WTC11 (cell line): ENCODE measurements at regions not wholly inside any gene's neighbourhood (a gene's known extent, or its start where the extent isn't known, plus 50 kb on each side); places are given as distances from the start of the nearest gene placed in this dataset.

Experiments
- ATAC-seq: fragments of 200-7000 bp; cut with Tn5 transposase; 2 replicates; pipeline ENCODE4 v1.10.0; 2021; ENCODE audit warnings: mild to moderate bottlenecking, moderate library complexity
- CTCF ChIA-PET: fragments of 300-600 bp; sonication (Branson Sonifier 250); formaldehyde crosslinking; loops from one replicate; lab custom pipeline; 2021; ENCODE audit warnings: antibody characterized with exemption; lab: Charles Lee
- POLR2A ChIA-PET: fragments of 350-600 bp; sonication (Branson Sonifier 250); formaldehyde crosslinking; loops from one replicate; lab custom pipeline; 2021; ENCODE audit warnings: antibody characterized with exemption; lab: Charles Lee
- DNase-seq: peaks from one replicate; pipeline ENCODE4 v3.0.0; 2021; ENCODE audit warnings: low spot score
- H3K27ac Mint-ChIP-seq: 2 replicates; pipeline ENCODE4 v1.8.0; 2021; ENCODE audit warnings: mixed read lengths
- H3K27me3 Mint-ChIP-seq: 2 replicates; pipeline ENCODE4 v1.8.0; 2021; ENCODE audit warnings: low read depth, mild to moderate bottlenecking, moderate library complexity, mixed read lengths
- H3K36me3 Mint-ChIP-seq: 2 replicates; pipeline ENCODE4 v1.8.0; 2021; ENCODE audit warnings: mixed read lengths
- H3K4me1 Mint-ChIP-seq: 2 replicates; pipeline ENCODE4 v1.8.0; 2022; ENCODE audit warnings: mixed read lengths
- H3K4me3 Mint-ChIP-seq: 2 replicates; pipeline ENCODE4 v1.8.0; 2021; ENCODE audit warnings: mild to moderate bottlenecking, moderate library complexity, mixed read lengths
- H3K9me3 Mint-ChIP-seq: 2 replicates; pipeline ENCODE4 v1.8.0; 2021; ENCODE audit warnings: mixed read lengths
- ATF1 ChIP-seq: sonication (generic); formaldehyde crosslinking; IDR thresholded peaks from 2 replicates; pipeline ENCODE4 v1.8.1; 2023; ENCODE audit warnings: mild to moderate bottlenecking, moderate library complexity, missing genetic modification reagents
- ATF6 ChIP-seq: sonication (generic); formaldehyde crosslinking; IDR thresholded peaks from 2 replicates; pipeline ENCODE4 v1.8.1; 2023; ENCODE audit warnings: mild to moderate bottlenecking, missing genetic modification reagents
- E2F1 ChIP-seq: sonication (generic); formaldehyde crosslinking; IDR thresholded peaks from 2 replicates; pipeline ENCODE4 v1.8.0; 2022; ENCODE audit warnings: mild to moderate bottlenecking, missing genetic modification reagents
- EMX1 ChIP-seq: fragments of 250-450 bp; sonication (Bioruptor Pico); IDR thresholded peaks from 2 replicates; pipeline ENCODE4 v1.8.0; 2021; ENCODE audit warnings: mild to moderate bottlenecking
- FOXJ3 ChIP-seq: sonication (generic); formaldehyde crosslinking; IDR thresholded peaks from 2 replicates; pipeline ENCODE4 v1.9.0; 2021; ENCODE audit warnings: missing genetic modification reagents, mild to moderate bottlenecking, borderline replicate concordance
- FOXK1 ChIP-seq: sonication (generic); formaldehyde crosslinking; IDR thresholded peaks from 2 replicates; pipeline ENCODE4 v1.8.0; 2022; ENCODE audit warnings: mild to moderate bottlenecking, moderate library complexity, missing genetic modification reagents
- NFYB ChIP-seq: sonication (generic); formaldehyde crosslinking; conservative IDR thresholded peaks from 2 replicates; pipeline ENCODE4 v1.8.0; 2022; ENCODE audit warnings: low read depth, missing genetic modification reagents
- NR2C2 ChIP-seq: sonication (generic); formaldehyde crosslinking; IDR thresholded peaks from 2 replicates; pipeline ENCODE4 v1.8.0; 2022; ENCODE audit warnings: mild to moderate bottlenecking, missing genetic modification reagents
- NR3C1 ChIP-seq: sonication (generic); formaldehyde crosslinking; conservative IDR thresholded peaks from 2 replicates; pipeline ENCODE4 v1.8.1; 2023; ENCODE audit warnings: low read depth, mild to moderate bottlenecking, missing genetic modification reagents
- OVOL2 ChIP-seq: fragments of 250-450 bp; sonication (Bioruptor Pico); IDR thresholded peaks from 2 replicates; pipeline ENCODE4 v1.9.0; 2021; ENCODE audit warnings: mild to moderate bottlenecking, borderline replicate concordance
- ZNF423 ChIP-seq: fragments of 250-450 bp; sonication (Bioruptor Pico); IDR thresholded peaks from 2 replicates; pipeline ENCODE4 v2.1.2; 2022; ENCODE audit warnings: mild to moderate bottlenecking, moderate library complexity
- ZNF532 ChIP-seq: fragments of 250-450 bp; sonication (Bioruptor Pico); IDR thresholded peaks from 2 replicates; pipeline ENCODE4 v1.9.0; 2021; ENCODE audit warnings: mild to moderate bottlenecking, borderline replicate concordance
- TF ChIP-seq, protein P1 (sequence below): fragments of 250-450 bp; sonication (Bioruptor Pico); IDR thresholded peaks from 2 replicates; pipeline ENCODE4 v2.1.2; 2022; ENCODE audit warnings: mild to moderate bottlenecking, moderate library complexity
- TF ChIP-seq, protein P2 (sequence below): fragments of 250-450 bp; sonication (Bioruptor Pico); IDR thresholded peaks from 2 replicates; pipeline ENCODE4 v1.9.0; 2021; ENCODE audit warnings: mild to moderate bottlenecking
- TF ChIP-seq, protein P3 (sequence below): sonication (generic); formaldehyde crosslinking; IDR thresholded peaks from 2 replicates; pipeline ENCODE4 v1.8.0; 2023; ENCODE audit warnings: missing genetic modification reagents
- TF ChIP-seq, protein P4 (sequence below): sonication (generic); formaldehyde crosslinking; IDR thresholded peaks from 2 replicates; pipeline ENCODE4 v1.8.0; 2023; ENCODE audit warnings: mild to moderate bottlenecking, missing genetic modification reagents
- TF ChIP-seq, protein P5 (sequence below): fragments of 200-600 bp; IDR thresholded peaks from 2 replicates; pipeline ENCODE4 v1.8.0; 2022; ENCODE audit warnings: antibody characterized with exemption
- TF ChIP-seq, protein P6 (sequence below): fragments of 250-450 bp; sonication (Bioruptor Pico); IDR thresholded peaks from 2 replicates; pipeline ENCODE4 v1.9.0; 2021; ENCODE audit warnings: mild to moderate bottlenecking

DNA sequence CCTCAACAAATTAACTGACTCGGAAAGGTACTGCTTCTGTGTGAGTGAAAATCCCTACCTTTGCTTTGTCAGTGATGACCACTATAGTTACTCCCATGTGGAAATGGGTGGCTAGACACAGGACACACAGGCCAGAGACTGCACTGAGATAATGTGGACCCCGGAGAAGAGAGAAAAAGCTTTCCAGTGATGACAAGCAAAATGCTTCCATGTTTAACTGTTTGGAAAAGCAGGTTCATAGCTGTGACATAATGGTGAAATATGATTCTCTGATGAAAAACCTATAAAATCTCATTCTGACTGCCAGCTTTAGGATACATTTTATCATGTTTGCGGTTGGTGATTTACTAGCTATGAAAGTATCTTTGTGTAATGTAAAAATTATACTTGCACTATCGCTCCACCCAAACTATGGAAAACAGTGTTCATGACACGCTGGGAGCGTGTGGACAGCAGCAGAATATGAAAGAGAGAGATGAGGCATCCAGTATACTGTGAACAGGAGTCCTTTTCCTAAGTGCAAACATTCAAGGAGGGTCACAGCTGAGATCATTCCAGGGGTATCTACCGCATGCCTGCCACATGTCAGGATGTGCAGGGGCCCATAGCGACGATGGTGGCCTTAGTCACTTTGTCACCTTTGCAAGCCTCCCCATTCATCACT is 782.7 kb upstream of the SOX11 start:
- DNase-seq (no peak), ATAC-seq (no peak)
- POLR2A ChIA-PET: no interaction called here
- Mint-ChIP-seq H3K27me3 (peaks cover 4% of the 10 kb centered on the region), H3K36me3 (peaks cover 72% of the 10 kb centered on the region), H3K27ac (no peak overlapping the region), H3K4me3 (no peak overlapping the region), H3K4me1 (no peaks in the 10 kb centered on the region), H3K9me3 (peaks cover 88% of the 10 kb centered on the region)
- TF ChIP-seq, protein P1, sequence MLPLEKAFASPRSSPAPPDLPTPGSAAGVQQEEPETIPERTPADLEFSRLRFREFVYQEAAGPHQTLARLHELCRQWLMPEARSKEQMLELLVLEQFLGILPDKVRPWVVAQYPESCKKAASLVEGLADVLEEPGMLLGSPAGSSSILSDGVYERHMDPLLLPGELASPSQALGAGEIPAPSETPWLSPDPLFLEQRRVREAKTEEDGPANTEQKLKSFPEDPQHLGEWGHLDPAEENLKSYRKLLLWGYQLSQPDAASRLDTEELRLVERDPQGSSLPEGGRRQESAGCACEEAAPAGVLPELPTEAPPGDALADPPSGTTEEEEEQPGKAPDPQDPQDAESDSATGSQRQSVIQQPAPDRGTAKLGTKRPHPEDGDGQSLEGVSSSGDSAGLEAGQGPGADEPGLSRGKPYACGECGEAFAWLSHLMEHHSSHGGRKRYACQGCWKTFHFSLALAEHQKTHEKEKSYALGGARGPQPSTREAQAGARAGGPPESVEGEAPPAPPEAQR (CRISPR knock-in tag): no peak
- TF ChIP-seq, protein P2, sequence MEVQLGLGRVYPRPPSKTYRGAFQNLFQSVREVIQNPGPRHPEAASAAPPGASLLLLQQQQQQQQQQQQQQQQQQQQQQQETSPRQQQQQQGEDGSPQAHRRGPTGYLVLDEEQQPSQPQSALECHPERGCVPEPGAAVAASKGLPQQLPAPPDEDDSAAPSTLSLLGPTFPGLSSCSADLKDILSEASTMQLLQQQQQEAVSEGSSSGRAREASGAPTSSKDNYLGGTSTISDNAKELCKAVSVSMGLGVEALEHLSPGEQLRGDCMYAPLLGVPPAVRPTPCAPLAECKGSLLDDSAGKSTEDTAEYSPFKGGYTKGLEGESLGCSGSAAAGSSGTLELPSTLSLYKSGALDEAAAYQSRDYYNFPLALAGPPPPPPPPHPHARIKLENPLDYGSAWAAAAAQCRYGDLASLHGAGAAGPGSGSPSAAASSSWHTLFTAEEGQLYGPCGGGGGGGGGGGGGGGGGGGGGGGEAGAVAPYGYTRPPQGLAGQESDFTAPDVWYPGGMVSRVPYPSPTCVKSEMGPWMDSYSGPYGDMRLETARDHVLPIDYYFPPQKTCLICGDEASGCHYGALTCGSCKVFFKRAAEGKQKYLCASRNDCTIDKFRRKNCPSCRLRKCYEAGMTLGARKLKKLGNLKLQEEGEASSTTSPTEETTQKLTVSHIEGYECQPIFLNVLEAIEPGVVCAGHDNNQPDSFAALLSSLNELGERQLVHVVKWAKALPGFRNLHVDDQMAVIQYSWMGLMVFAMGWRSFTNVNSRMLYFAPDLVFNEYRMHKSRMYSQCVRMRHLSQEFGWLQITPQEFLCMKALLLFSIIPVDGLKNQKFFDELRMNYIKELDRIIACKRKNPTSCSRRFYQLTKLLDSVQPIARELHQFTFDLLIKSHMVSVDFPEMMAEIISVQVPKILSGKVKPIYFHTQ (CRISPR knock-in tag): no peak
- TF ChIP-seq, protein P3, sequence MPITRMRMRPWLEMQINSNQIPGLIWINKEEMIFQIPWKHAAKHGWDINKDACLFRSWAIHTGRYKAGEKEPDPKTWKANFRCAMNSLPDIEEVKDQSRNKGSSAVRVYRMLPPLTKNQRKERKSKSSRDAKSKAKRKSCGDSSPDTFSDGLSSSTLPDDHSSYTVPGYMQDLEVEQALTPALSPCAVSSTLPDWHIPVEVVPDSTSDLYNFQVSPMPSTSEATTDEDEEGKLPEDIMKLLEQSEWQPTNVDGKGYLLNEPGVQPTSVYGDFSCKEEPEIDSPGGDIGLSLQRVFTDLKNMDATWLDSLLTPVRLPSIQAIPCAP (CRISPR knock-in tag): no peak
- TF ChIP-seq FOXJ3 (CRISPR knock-in tag) (no peak), ATF6 (CRISPR knock-in tag) (no peak), FOXK1 (CRISPR knock-in tag) (no peak), EMX1 (CRISPR knock-in tag) (no peak), ZNF532 (CRISPR knock-in tag) (no peak), ATF1 (CRISPR knock-in tag) (no peak), OVOL2 (CRISPR knock-in tag) (no peak), NR2C2 (CRISPR knock-in tag) (no peak), E2F1 (no peak), ZNF423 (CRISPR knock-in tag) (no peak), NR3C1 (CRISPR knock-in tag) (no peak), NFYB (CRISPR knock-in tag) (no peak)
- TF ChIP-seq, protein P4, sequence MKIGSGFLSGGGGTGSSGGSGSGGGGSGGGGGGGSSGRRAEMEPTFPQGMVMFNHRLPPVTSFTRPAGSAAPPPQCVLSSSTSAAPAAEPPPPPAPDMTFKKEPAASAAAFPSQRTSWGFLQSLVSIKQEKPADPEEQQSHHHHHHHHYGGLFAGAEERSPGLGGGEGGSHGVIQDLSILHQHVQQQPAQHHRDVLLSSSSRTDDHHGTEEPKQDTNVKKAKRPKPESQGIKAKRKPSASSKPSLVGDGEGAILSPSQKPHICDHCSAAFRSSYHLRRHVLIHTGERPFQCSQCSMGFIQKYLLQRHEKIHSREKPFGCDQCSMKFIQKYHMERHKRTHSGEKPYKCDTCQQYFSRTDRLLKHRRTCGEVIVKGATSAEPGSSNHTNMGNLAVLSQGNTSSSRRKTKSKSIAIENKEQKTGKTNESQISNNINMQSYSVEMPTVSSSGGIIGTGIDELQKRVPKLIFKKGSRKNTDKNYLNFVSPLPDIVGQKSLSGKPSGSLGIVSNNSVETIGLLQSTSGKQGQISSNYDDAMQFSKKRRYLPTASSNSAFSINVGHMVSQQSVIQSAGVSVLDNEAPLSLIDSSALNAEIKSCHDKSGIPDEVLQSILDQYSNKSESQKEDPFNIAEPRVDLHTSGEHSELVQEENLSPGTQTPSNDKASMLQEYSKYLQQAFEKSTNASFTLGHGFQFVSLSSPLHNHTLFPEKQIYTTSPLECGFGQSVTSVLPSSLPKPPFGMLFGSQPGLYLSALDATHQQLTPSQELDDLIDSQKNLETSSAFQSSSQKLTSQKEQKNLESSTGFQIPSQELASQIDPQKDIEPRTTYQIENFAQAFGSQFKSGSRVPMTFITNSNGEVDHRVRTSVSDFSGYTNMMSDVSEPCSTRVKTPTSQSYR (CRISPR knock-in tag): no peak
- TF ChIP-seq, protein P5, sequence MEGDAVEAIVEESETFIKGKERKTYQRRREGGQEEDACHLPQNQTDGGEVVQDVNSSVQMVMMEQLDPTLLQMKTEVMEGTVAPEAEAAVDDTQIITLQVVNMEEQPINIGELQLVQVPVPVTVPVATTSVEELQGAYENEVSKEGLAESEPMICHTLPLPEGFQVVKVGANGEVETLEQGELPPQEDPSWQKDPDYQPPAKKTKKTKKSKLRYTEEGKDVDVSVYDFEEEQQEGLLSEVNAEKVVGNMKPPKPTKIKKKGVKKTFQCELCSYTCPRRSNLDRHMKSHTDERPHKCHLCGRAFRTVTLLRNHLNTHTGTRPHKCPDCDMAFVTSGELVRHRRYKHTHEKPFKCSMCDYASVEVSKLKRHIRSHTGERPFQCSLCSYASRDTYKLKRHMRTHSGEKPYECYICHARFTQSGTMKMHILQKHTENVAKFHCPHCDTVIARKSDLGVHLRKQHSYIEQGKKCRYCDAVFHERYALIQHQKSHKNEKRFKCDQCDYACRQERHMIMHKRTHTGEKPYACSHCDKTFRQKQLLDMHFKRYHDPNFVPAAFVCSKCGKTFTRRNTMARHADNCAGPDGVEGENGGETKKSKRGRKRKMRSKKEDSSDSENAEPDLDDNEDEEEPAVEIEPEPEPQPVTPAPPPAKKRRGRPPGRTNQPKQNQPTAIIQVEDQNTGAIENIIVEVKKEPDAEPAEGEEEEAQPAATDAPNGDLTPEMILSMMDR: no peak
- TF ChIP-seq, protein P6, sequence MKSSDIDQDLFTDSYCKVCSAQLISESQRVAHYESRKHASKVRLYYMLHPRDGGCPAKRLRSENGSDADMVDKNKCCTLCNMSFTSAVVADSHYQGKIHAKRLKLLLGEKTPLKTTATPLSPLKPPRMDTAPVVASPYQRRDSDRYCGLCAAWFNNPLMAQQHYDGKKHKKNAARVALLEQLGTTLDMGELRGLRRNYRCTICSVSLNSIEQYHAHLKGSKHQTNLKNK (CRISPR knock-in tag): no peak
- CTCF ChIA-PET: no interaction called here
